Right ventricle myocardium superior (tissue), 1 donor: ENCODE measurements at regions not wholly inside any gene's neighbourhood (a gene's known extent, or its start where the extent isn't known, plus 50 kb on each side); places are given as distances from the start of the nearest gene placed in this dataset. TPM values are rescaled to one million over a fixed set of nuclear protein-coding genes. Genes with fewer than 3 reads are reported as not detected.

Experiments used
- ATAC-seq: fragments of 200-7000 bp; cut with Tn5 transposase; one replicate; pipeline ENCODE4 v1.9.1; 2020; ENCODE audit warnings: mild to moderate bottlenecking; ENCODE audit not compliant: poor library complexity
- DNase-seq: peaks from one replicate; pipeline ENCODE4 v3.0.0-alpha.2; 2020
- intact Hi-C: fragments of 100-400 bp; cut with DNase I; formaldehyde crosslinking; loops from one replicate; pipeline ENCODE4 v1.11.2; 2022
- microRNA-seq: library from miRNA; unstranded; fragments of <30 nt; microRNA quantifications from one replicate; pipeline ENCODE4 v1.2.0, GENCODE V29; 2020
- donor health status: DM: no; HTN: yes; CAD: no; lungs with severe emphysema.

GRCh38 chr2:65483763-65484162, 51.4 kb upstream of the SPRED2 start:
- DNase-seq (no peak), ATAC-seq (no peak)
- intact Hi-C loops, result no loop called here

GRCh38 chr2:65482971-65483370, 50.6 kb upstream of the SPRED2 start:
- ATAC-seq, result no peak

More at GRCh38 chr2:65482971-65483370, 50.6 kb upstream of the SPRED2 start:
- intact Hi-C loops, result no loop called here
- DNase-seq, result no peak

Small RNAs in the stretch of these regions (microRNA-seq; reads per million reads assigned to microRNA genes)
- not detected for gene MIR4778
